HCT116 (cell line): ENCODE measurements at regions not wholly inside any gene's neighbourhood (a gene's known extent, or its start where the extent isn't known, plus 50 kb on each side); places are given as distances from the start of the nearest gene placed in this dataset.

Experiments
- ATAC-seq: fragments of 200-7000 bp; cut with Tn5 transposase; 2 replicates; pipeline ENCODE4 v1.9.1; 2020; ENCODE audit warnings: mild to moderate bottlenecking, moderate library complexity
- BruUV-seq: library from RNA; stranded (reverse); fragments of 400-500 nt; replicated peaks from 2 replicates; lab custom pipeline; 2021; lab: Mats Ljungman, UMichigan
- CTCF ChIA-PET: fragments of 300-600 bp; sonication (Branson Sonifier 250); formaldehyde crosslinking; loops from one replicate; lab custom pipeline; 2021; ENCODE audit warnings: antibody characterized with exemption; lab: Charles Lee
- POLR2A ChIA-PET: fragments of 300-600, 350-600 bp; sonication (Branson Sonifier 250); formaldehyde crosslinking; loops from one replicate; lab custom pipeline; 2021; ENCODE audit warnings: antibody characterized with exemption; lab: Charles Lee
- RAD21 ChIA-PET, 2 experiments: fragments of 300-600 bp; sonication (Branson Sonifier 250); formaldehyde crosslinking; loops; one replicate each; lab custom pipeline; 2023; ENCODE audit warnings: low total read pairs in 2 of 2; ENCODE audit not compliant: uncharacterized antibody in 2 of 2, unreplicated experiment in 2 of 2, low non-redundant PET in 1 of 2; lab: Charles Lee
- DNase-seq: peaks from one replicate; pipeline ENCODE4 v3.0.0-alpha.2; 2010; ENCODE audit warnings: low read depth, low spot score
- H2AFZ ChIP-seq: fragments of 200-600 bp; shearing (Covaris generic), sonication (generic); 2 replicates; pipeline ENCODE4 v1.6.1; 2017; ENCODE audit warnings: low read depth, mixed run types, mixed read lengths, antibody characterized with exemption, low read length; ENCODE audit not compliant: poor library complexity, severe bottlenecking
- H3K27ac ChIP-seq: 2 replicates; pipeline ENCODE4 v1.5.1; 2012; ENCODE audit warnings: low read depth, low read length
- H3K27me3 ChIP-seq: fragments of 200-600 bp; sonication (generic); 2 replicates; pipeline ENCODE4 v1.6.1; 2016; ENCODE audit warnings: mixed run types, low read length, mixed read lengths; ENCODE audit not compliant: insufficient read depth
- H3K36me3 ChIP-seq, 2 experiments: fragments of 200-500 bp in 1 of 2; fragments of 200-600 bp in 1 of 2; sonication (Bioruptor generic) in 1 of 2; sonication (generic) in 1 of 2; 2 replicates each; pipeline versions ENCODE4 v1.5.1 to v1.6.1; 2014 to 2016; ENCODE audit warnings: low read length in 2 of 2, inconsistent platforms in 1 of 2, mixed read lengths in 1 of 2, mixed run types in 1 of 2; ENCODE audit not compliant: insufficient read depth in 2 of 2, control insufficient read depth in 1 of 2
- H3K4me1 ChIP-seq, 2 experiments: fragments of 200-600 bp in 1 of 2; sonication (generic) in 1 of 2; 2 replicates each; pipeline versions ENCODE4 v1.5.1 to v1.6.1; 2012 to 2017; ENCODE audit warnings: low read length in 2 of 2, inconsistent platforms in 1 of 2, mild to moderate bottlenecking in 1 of 2, mixed read lengths in 1 of 2, mixed run types in 1 of 2, moderate library complexity in 1 of 2; ENCODE audit not compliant: insufficient read depth in 2 of 2, control insufficient read depth in 1 of 2
- H3K4me2 ChIP-seq: fragments of 200-600 bp; sonication (generic); 2 replicates; pipeline ENCODE4 v1.6.1; 2017; ENCODE audit warnings: mixed run types, low read length, mixed read lengths
- H3K4me3 ChIP-seq, 2 experiments: fragments of 200-600 bp in 1 of 2; sonication (generic) in 1 of 2; replicated peaks in 1 of 2; 2 replicates each; pipeline ENCODE4 v1.5.1; 2011 to 2016; ENCODE audit warnings: low read length in 2 of 2, control low read depth in 1 of 2, low read depth in 1 of 2, mild to moderate bottlenecking in 1 of 2, mixed read lengths in 1 of 2, mixed run types in 1 of 2
- H3K79me2 ChIP-seq: fragments of 200-600 bp; sonication (generic); 2 replicates; pipeline ENCODE4 v1.6.1; 2017; ENCODE audit warnings: mild to moderate bottlenecking, mixed run types, low read length, moderate library complexity, mixed read lengths; ENCODE audit not compliant: insufficient read depth
- H3K9ac ChIP-seq: fragments of 200-600 bp; sonication (generic); 2 replicates; pipeline ENCODE4 v1.6.1; 2016; ENCODE audit warnings: low read length, mixed read lengths
- H3K9me2 ChIP-seq: fragments of 200-600 bp; sonication (generic), shearing (Covaris generic); 2 replicates; pipeline ENCODE4 v1.6.1; 2017; ENCODE audit warnings: mixed run types, mild to moderate bottlenecking, moderate library complexity; ENCODE audit not compliant: insufficient read depth
- H3K9me3 ChIP-seq, 2 experiments: fragments of 200-500 bp in 1 of 2; fragments of 200-600 bp in 1 of 2; sonication (Bioruptor generic) in 1 of 2; sonication (generic) in 1 of 2; 2 replicates each; pipeline ENCODE4 v1.6.1; 2014 to 2017; ENCODE audit warnings: low read length in 2 of 2, mixed read lengths in 2 of 2, inconsistent platforms in 1 of 2, low read depth in 1 of 2, mild to moderate bottlenecking in 1 of 2, mixed run types in 1 of 2, moderate library complexity in 1 of 2; ENCODE audit not compliant: control insufficient read depth in 1 of 2, insufficient read depth in 1 of 2
- H4K20me1 ChIP-seq: fragments of 200-600 bp; sonication (generic), shearing (Covaris generic); 2 replicates; pipeline ENCODE4 v1.6.1; 2017; ENCODE audit warnings: mixed run types, mild to moderate bottlenecking, moderate library complexity; ENCODE audit not compliant: insufficient read depth
- ATF3 ChIP-seq: IDR thresholded peaks from 2 replicates; pipeline ENCODE4 v1.6.1; 2012
- CTCF ChIP-seq, 3 experiments: fragments of 200-600 bp in 1 of 3; sonication (generic) in 1 of 3; IDR thresholded peaks in 2 of 3; conservative IDR thresholded peaks in 1 of 3; 2 replicates each; pipeline ENCODE4 v1.5.1; 2012 to 2017; ENCODE audit warnings: low read depth in 2 of 3, low read length in 2 of 3, antibody characterized with exemption in 1 of 3, borderline replicate concordance in 1 of 3, control low read depth in 1 of 3, mild to moderate bottlenecking in 1 of 3, mixed read lengths in 1 of 3, mixed run types in 1 of 3, moderate library complexity in 1 of 3; ENCODE audit not compliant: insufficient read depth in 1 of 3
- EGR1 ChIP-seq: IDR thresholded peaks from 2 replicates; pipeline ENCODE4 v1.6.1; 2012; ENCODE audit warnings: low read depth
- EZH2 ChIP-seq: fragments of 200-600 bp; sonication (generic); IDR thresholded peaks from 2 replicates; pipeline ENCODE4 v1.6.1; 2017; ENCODE audit warnings: antibody characterized with exemption, mixed run types
- EZH2phosphoT487 ChIP-seq: fragments of 200-600 bp; IDR thresholded peaks from 2 replicates; pipeline ENCODE4 v1.6.1; 2018; ENCODE audit warnings: antibody characterized with exemption, borderline replicate concordance
- JUND ChIP-seq: IDR thresholded peaks from 2 replicates; pipeline ENCODE4 v1.6.1; 2012
- POLR2AphosphoS5 ChIP-seq: IDR thresholded peaks from 2 replicates; pipeline ENCODE4 v1.6.1; 2011; ENCODE audit warnings: mild to moderate bottlenecking, low read depth, low read length, moderate library complexity
- REST ChIP-seq: IDR thresholded peaks from 2 replicates; pipeline ENCODE4 v1.6.1; 2012; ENCODE audit warnings: low read depth
- SIN3A ChIP-seq: IDR thresholded peaks from 2 replicates; pipeline ENCODE4 v1.6.1; 2012; ENCODE audit warnings: low read depth
- SP1 ChIP-seq: IDR thresholded peaks from 2 replicates; pipeline ENCODE4 v1.6.1; 2012; ENCODE audit warnings: low read depth
- ZNF274 ChIP-seq: fragments of 200-500 bp; sonication (Bioruptor generic); IDR thresholded peaks from 2 replicates; pipeline ENCODE4 v1.6.1; 2014; ENCODE audit warnings: mild to moderate bottlenecking, low read depth, low read length, inconsistent platforms
- intact Hi-C: fragments of 100-400 bp; cut with micrococcal nuclease; formaldehyde crosslinking; loops from 2 replicates; pipeline ENCODE4 v1.10.0; 2022

- Histone ChIP-seq H2AFZ (no peak overlapping the region), H4K20me1 (no peaks in the 10 kb centered on the region), H3K4me2 (no peak overlapping the region), H3K9ac (no peak overlapping the region), H3K27ac (no peak overlapping the region), H3K4me1 (no peaks in the 10 kb centered on the region), H3K9me3 (no peaks in the 10 kb centered on the region), H3K9me2 (no peaks in the 10 kb centered on the region), H3K4me3 (no peak overlapping the region), H3K36me3 (no peaks in the 10 kb centered on the region), H3K27me3 (no peaks in the 10 kb centered on the region), H3K79me2 (no peaks in the 10 kb centered on the region)
- ATAC-seq (no peak), DNase-seq (no peak)
- CTCF ChIA-PET = no interaction called here
- RAD21 ChIA-PET = no interaction called here
- POLR2A ChIA-PET = no interaction called here
- TF ChIP-seq POLR2AphosphoS5 (no peak), REST (no peak), SIN3A (no peak)
- intact Hi-C loops = no loop called here
- no TSS peak for BruUV-seq
Measured at GRCh38 chr12:25623816-25624215, 70.7 kb upstream of the LMNTD1 start.

GRCh38 chr12:25625146-25625545 is 72.1 kb upstream of the LMNTD1 start:
- Histone ChIP-seq H3K9me3 (no peaks in the 10 kb centered on the region), H3K27me3 (no peaks in the 10 kb centered on the region), H3K9me2 (no peaks in the 10 kb centered on the region), H3K27ac (no peak overlapping the region), H3K9ac (no peak overlapping the region), H3K36me3 (no peaks in the 10 kb centered on the region), H4K20me1 (no peaks in the 10 kb centered on the region), H3K4me2 (no peak overlapping the region), H2AFZ (no peak overlapping the region), H3K4me1 (no peaks in the 10 kb centered on the region), H3K79me2 (no peaks in the 10 kb centered on the region), H3K4me3 (no peak overlapping the region)
- no TSS peak for BruUV-seq
- ChIA-PET POLR2A (no interaction called here), RAD21 (no interaction called here), CTCF (no interaction called here)
- DNase-seq (no peak), ATAC-seq (no peak)
- intact Hi-C loops = loop anchor here (5.0 kb wide), 1 partner anchor 463 kb away; no protein-coding TSS in a partner anchor
- TF ChIP-seq SIN3A (no peak), REST (no peak), SP1 (no peak), CTCF (IDR thresholded peaks at IDR 0.05 in 2 of 3, conservative IDR thresholded peaks at IDR 0.05 in 1 of 3; ENCODE audit: borderline replicate concordance in 1 of 3, insufficient read depth in 1 of 3, low read depth in 2 of 3, low read length in 2 of 3) (no peak), JUND (no peak), EZH2phosphoT487 (no peak), ZNF274 (no peak), EZH2 (no peak), ATF3 (no peak), EGR1 (no peak)
